ENCODE measurements at regions not wholly inside any gene's neighbourhood (a gene's known extent, or its start where the extent isn't known, plus 50 kb on each side); places are given as distances from the start of the nearest gene placed in this dataset.
A peak's percentile ranks its signal among the peaks of the same experiment; 100 is the strongest.
"Not testable (repeated sequence)": the region's sequence is repeated elsewhere in the genome, so short reads cannot be mapped to it uniquely, and the experiment has no call there.

DNA sequence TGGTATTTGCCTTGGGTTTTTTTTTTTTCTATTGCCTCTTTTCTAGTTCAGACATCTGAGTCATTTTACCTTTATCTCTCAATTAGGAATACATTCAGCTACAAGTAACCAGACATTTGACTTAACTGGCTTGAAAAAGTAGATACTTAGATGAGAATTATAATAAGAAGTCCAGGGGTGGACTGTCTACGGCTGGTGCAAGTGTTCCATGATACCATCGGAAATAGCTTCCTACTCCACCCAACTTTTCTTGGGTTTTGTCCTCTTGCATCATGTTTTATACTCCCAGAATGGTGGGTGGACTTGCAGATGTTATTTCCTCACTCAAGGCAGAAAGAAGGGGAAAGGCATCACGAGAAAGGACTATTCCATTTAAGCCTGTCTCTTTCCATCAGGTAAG, 104.7 kb downstream of the ARHGAP11B start:
- not testable (repeated sequence) for H3K4me3 Mint-ChIP-seq; H3K27ac Mint-ChIP-seq; ATAC-seq; H3K4me1 Mint-ChIP-seq; H3K9me3 Mint-ChIP-seq; DNase-seq (ENCODE audit: low spot score in 2 of 2)
- peaks cover 12% of the 10 kb centered on the region for H3K36me3 Mint-ChIP-seq

DNA sequence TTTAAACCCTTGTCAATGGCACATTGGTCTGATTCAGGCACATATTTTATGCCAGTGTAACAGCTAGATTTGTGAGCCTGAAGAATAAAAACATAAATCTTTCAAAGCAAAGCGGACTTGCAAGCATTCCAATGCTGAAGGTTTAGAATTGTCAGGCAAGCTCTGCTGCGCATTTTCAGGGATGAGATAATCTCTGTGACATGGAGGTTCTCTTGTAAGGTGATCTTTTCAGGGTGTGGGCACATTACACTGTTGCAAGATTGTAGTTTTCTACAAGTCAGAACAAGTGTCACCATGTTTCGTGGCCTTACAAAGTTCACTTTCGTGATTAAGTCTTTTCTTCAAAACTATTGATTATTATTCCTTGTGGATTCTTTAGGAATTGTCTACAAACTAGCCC, 106.2 kb downstream of the ARHGAP11B start:
- H3K4me1 Mint-ChIP-seq; H3K4me3 Mint-ChIP-seq; ATAC-seq; H3K9me3 Mint-ChIP-seq; H3K27ac Mint-ChIP-seq; DNase-seq (ENCODE audit: low spot score in 2 of 2): not testable (repeated sequence)
- H3K36me3 Mint-ChIP-seq = peaks cover 12% of the 10 kb centered on the region

DNA sequence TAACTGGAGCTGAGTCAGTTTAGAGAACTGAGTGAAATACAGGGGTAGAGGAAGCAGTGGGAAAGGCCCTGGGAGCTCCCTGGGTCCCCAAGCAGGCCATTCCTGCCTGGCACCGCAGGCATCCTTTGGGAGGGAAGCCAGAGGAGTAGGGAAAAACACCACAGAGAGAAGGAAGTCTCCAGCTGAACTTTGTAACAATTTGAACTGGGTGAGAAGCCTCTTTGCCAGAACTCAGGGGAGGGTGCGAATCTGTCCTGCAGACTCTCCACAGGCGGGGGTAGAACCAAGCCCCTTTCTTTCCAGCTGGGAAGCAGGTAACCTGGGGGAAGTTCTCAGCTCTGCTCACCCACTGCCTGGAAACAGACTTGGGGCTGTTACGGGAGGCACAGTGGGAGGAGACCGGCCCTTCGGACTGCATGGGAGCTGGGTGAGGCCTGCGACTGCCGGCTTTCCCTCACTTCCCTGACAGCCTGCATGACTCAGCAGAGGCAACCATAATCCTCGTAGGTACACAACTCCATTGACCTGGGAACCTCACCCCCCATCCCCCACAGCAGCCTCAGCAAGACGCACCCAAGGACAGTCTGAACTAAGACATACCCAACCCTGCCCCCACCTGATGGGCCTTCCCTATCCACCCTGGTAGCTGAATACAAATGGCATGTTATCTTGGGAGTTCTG, 110.1 kb downstream of the ARHGAP11B start:
- DNase-seq (ENCODE audit: low spot score in 2 of 2); H3K4me1 Mint-ChIP-seq; H3K27ac Mint-ChIP-seq; H3K4me3 Mint-ChIP-seq; ATAC-seq; H3K9me3 Mint-ChIP-seq; H3K36me3 Mint-ChIP-seq: not testable (repeated sequence)

DNA sequence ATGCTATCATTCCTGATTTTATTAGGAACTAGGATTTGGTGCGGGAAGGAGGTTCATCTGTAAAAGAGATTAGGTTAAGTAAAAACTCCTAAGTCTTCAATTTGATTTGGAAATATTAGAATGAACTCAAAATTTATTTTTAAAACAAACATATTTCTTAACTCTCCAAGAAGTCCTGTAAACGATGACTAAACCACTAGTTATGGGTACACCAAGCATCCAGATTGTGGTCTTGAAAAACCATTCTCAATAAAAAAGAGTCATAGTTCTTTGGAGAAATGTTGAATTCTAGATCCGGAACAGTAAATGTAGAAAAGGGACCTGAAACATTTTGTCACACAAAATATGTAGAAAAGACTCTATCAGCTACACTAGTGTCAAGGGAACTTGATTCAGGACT, 116.9 kb downstream of the ARHGAP11B start:
- not testable (repeated sequence) for DNase-seq (ENCODE audit: low spot score in 2 of 2); H3K9me3 Mint-ChIP-seq; ATAC-seq; H3K4me3 Mint-ChIP-seq; H3K36me3 Mint-ChIP-seq; H3K27ac Mint-ChIP-seq; H3K4me1 Mint-ChIP-seq

DNA sequence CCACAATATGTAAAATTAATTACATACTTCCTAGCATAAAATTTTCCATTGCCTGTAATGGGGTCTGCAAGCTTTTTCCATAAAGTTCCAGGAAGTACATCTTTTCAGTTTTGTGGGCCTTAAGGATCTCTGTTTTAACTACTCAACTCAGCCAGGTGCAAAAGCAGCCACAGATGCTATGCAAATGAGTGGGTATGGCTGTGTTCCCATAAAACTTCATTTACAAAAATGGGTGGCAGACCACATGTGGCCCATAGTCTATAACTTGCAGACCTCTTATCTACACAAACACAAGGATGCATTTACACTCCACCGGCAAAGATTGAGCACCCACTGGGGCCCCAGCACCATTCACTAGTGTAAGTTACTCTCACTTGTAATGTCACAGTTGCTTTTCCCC, 123.1 kb downstream of the ARHGAP11B start:
- H3K4me3 Mint-ChIP-seq; ATAC-seq; H3K27ac Mint-ChIP-seq; DNase-seq (ENCODE audit: low spot score in 2 of 2); H3K4me1 Mint-ChIP-seq; H3K9me3 Mint-ChIP-seq: not testable (repeated sequence)
- peaks cover 16% of the 10 kb centered on the region for H3K36me3 Mint-ChIP-seq

DNA sequence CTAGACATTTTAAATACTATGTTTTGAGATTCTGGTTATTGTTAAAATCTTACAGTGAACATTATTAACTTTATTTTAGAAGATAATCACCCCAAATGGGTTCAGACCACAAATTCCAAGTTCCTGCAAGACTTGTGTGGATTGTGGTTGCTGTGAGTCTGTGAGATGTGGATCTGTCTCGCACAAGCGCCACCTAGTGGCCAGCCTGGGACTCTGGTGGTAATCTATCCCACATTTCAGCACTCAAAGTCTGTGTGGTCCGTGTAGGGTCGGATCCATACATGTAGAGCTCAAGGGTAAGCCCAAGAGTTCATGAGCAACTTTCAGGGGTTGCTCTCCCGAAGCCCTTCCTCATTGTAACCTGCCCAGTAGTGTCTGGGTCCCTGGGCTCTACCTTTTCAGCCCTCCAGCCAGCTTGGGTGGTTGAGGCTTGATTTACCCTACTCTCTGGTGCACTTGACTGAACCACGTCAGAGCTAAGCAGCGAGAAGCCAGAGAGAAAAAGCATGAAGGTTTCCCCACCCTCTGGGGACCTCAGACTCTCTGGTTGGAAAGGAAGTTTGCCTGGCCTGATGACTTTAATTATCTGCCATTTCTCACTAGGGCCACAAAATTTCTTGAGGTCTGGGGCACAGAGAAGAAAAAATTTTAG, 129.2 kb downstream of the ARHGAP11B start:
- H3K4me1 Mint-ChIP-seq, H3K27ac Mint-ChIP-seq, H3K4me3 Mint-ChIP-seq, H3K9me3 Mint-ChIP-seq: not testable (repeated sequence)
- DNase-seq (ENCODE audit: low spot score in 2 of 2) (peak; percentile 59 to 65), ATAC-seq (peak; percentile 71)
- peaks cover 14% of the 10 kb centered on the region for H3K36me3 Mint-ChIP-seq

DNA sequence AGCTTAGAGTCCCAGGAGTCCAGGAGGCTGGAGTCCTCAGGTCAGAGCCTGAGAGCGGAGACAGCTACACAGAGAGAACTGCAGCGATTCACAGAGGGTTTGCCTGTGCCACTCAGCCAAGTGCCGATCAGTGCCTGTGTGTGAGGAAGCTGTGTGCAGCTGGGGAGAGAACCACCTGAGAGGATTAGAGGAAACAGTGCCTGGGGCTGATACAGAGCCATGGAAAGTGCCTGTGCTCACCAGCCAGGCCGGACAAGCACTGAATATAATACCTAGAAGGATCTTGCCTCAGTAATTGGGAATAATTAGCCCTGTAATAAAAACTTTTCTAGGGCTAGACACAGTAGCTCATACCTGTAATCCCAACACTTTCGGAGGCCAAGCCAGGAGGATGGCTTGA, 134.7 kb downstream of the ARHGAP11B start:
- H3K4me1 Mint-ChIP-seq = not testable (repeated sequence)

DNA sequence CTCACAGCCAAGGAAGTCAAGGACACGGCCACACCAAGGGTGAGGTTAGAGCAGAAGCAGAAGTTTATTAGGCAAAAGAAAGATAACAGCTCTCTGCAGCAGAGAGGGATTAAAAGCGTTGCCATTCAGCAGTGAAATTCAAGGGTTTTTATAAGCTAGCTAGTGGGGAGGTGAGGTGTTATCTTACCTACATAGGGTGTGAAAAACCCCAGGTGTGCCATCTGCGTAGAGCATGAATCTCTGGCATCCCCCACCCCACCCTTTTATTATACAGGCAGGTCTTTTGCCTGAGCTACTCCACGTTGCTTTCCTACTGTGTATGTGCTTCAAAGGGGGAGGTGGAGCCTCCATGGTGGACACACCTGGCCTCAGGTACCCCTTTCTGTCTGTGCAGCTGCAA, 135.4 kb downstream of the ARHGAP11B start:
- H3K9me3 Mint-ChIP-seq, H3K36me3 Mint-ChIP-seq: not testable (repeated sequence)

More for the DNA sequence above, 134.7 kb downstream of the ARHGAP11B start:
- H3K27ac Mint-ChIP-seq; H3K4me3 Mint-ChIP-seq; H3K36me3 Mint-ChIP-seq; H3K9me3 Mint-ChIP-seq; ATAC-seq; DNase-seq (ENCODE audit: low spot score in 2 of 2): not testable (repeated sequence)

DNA sequence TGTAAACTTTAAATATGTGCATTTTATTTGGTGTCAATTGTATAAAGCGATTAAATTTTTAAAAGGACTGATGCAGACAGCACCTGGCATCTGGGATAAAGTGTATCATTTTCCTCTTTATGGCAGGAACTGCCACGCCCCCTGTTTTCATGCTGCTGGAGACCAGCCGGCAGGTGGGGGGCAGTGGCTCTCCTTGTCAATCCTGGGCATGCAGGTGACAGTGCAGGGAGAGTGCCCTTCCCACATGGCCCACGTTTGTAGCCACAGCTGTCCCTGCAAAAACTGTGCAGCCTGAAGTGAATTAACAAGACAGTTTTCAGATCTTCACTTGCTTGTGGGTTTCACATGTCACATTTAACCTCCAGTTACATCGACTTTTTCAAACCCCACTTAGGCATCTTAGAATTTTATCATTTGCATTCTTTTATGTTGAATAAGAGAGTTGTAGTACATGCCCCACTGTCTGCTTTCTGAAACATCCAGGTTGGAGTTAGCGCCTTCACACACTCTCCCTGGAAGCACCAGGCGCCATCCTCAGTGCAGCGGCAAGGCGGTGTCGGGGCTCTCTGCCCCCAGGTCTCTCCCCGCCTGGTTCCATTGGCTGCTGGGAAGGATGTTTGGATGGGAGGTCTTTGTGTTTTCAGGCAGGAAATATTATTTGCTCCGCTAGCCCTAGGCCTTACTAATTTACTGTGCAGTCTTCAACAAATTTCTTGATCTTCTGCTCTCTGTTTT, 134.2 kb upstream of the FAN1 start:
- DNase-seq (ENCODE audit: low spot score in 2 of 2); H3K27ac Mint-ChIP-seq; H3K4me3 Mint-ChIP-seq; ATAC-seq; H3K9me3 Mint-ChIP-seq; H3K4me1 Mint-ChIP-seq: not testable (repeated sequence)
- H3K36me3 Mint-ChIP-seq = peaks cover 11% of the 10 kb centered on the region

More for the DNA sequence above, 135.4 kb downstream of the ARHGAP11B start:
- ATAC-seq; H3K4me1 Mint-ChIP-seq; H3K4me3 Mint-ChIP-seq; DNase-seq (ENCODE audit: low spot score in 2 of 2); H3K27ac Mint-ChIP-seq: not testable (repeated sequence)

DNA sequence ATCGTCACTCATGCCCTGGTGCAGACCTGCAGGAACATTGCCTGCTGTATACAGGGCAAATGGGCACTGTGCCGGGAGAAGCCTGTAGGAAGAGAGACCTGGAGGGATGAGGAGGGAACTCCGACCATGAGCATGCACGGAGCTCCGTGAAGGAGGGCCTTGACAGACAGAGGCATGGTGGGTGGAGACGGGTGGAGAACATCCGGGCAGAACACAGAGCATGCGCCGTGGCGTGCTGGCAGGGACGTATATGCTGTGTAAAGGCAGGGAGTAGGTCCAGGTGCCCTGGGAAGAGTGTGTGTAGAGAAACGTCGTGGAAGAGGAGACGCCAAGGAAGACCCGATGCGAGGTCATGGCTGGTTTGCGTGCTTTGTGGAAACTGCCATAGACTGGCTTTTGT, 133.0 kb upstream of the FAN1 start:
- peaks cover 11% of the 10 kb centered on the region for H3K36me3 Mint-ChIP-seq
- no peaks in the 10 kb centered on the region for H3K9me3 Mint-ChIP-seq
- H3K4me3 Mint-ChIP-seq = no peak overlapping the region
- H3K4me1 Mint-ChIP-seq = peaks cover 5% of the 10 kb centered on the region
- H3K27ac Mint-ChIP-seq = peak overlapping the region; percentile 30
- ATAC-seq (no peak), DNase-seq (ENCODE audit: low spot score in 2 of 2) (no peak)

DNA sequence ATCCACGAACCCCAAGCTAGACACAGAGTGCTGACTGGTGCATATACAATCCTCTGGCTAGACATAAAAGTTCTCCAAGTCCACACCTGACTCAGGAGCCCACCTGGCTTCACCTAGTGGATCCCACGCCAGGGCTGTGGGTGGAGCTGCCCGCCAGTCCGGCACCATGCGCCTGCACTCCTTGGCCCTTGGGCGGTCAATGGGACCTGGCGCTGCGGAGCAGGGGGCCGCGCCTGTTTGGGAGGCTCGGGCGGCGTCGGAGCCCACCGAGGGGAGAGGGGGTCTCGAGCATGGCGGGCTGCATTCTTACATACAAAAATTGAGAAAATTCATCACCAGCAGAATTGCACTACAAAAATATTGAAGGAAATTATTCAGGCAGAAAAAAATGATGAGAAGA, 120.7 kb upstream of the FAN1 start:
- Mint-ChIP-seq H3K36me3 (no peaks in the 10 kb centered on the region), H3K9me3 (no peaks in the 10 kb centered on the region), H3K27ac (no peak overlapping the region), H3K4me3 (no peak overlapping the region), H3K4me1 (no peaks in the 10 kb centered on the region)
- DNase-seq (ENCODE audit: low spot score in 2 of 2) (no peak), ATAC-seq (no peak)

DNA sequence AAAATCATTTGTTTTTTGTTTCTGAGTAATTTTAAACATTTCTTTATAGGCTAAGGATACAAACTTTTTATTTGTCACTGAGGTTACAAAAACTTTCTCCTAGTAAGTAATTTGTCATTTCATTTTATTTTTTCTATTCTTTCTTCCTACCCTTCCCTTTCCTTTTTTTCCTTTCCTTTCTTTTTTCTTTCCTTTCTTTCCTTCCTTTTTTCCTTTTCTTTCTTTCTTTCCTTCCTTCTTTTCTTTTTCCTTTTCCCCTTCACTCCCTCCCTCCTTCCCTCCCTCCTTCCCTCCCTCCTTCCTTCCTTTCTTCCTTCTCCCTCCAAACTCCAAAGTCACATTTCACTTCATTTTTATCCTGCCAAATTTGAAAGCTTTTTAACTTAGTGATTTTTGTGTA, 115.1 kb upstream of the FAN1 start:
- H3K27ac Mint-ChIP-seq = no peak overlapping the region
- H3K4me3 Mint-ChIP-seq = no peak overlapping the region
- DNase-seq (ENCODE audit: low spot score in 2 of 2) (no peak), ATAC-seq (no peak)
- H3K36me3 Mint-ChIP-seq = no peaks in the 10 kb centered on the region
- H3K4me1 Mint-ChIP-seq = no peaks in the 10 kb centered on the region
- H3K9me3 Mint-ChIP-seq = no peaks in the 10 kb centered on the region

DNA sequence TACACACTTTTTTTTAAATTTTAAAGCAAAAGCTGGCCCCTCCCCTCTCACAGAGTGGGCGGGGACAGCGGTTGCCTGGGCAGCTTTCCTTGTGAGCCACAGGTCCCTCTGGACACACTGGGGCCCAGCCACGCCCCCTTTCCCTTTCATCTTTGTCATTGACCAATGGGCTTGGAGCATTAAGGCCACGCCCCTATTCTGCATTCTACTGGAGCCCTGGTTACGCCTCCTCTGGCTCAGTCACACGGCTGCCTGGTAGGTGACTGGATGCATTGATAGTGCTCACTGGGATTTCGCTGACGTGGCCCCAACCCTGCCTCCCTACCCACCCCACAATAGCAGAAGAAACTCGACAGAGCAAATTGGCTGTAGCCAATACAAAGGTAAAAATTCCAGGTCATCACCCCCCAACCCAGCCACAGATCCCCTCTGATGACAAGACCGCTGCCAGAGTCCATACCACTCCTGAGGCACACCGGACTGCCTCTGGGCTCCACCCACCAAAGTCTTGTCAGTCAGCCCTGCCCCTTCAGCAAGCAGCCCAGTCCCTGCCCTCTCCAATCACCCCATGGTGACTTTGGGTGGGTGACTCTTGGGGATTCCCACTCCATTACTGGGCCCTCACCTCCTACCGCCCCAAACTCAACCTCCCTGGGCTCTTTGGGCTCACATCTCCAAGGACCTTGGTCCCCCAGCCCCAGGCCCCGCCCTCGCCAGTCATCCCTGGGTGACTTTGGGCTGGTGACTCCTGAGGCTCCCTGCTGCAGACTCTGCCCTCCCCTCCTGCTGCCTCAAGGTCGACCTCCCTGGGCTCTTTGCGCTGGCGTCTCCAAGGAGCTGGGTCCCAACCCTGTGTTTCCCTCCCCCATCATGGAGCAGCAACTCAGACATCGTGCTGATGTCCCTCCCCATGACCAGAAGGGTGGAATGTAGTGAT, 112.2 kb upstream of the FAN1 start:
- no peaks in the 10 kb centered on the region for H3K9me3 Mint-ChIP-seq
- no peaks in the 10 kb centered on the region for H3K36me3 Mint-ChIP-seq
- no peak for ATAC-seq
- no peaks in the 10 kb centered on the region for H3K4me1 Mint-ChIP-seq
- no peak for DNase-seq (ENCODE audit: low spot score in 2 of 2)
- no peak overlapping the region for H3K27ac Mint-ChIP-seq
- H3K4me3 Mint-ChIP-seq = no peak overlapping the region

DNA sequence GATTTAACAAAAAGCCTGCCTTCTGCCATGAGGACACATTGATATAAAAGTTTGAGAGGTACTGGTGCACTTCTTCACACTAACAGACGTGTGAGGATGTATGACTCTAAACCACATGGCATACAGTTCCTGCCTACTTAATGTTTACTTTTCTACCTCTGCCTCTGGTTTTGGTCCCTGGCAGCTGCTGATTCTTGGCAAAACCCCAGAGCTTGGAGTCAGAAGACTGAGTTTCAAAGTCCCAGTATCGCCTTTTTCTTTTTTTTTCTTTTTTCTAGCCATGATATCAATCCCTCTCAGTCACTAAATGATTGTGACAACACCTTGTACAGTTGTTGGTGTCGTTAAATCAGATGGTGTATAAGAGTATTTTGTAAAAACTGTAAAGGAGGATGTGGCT, 110.9 kb upstream of the FAN1 start:
- H3K36me3 Mint-ChIP-seq; H3K4me1 Mint-ChIP-seq; H3K4me3 Mint-ChIP-seq; H3K27ac Mint-ChIP-seq; H3K9me3 Mint-ChIP-seq; ATAC-seq; DNase-seq (ENCODE audit: low spot score in 2 of 2): not testable (repeated sequence)

DNA sequence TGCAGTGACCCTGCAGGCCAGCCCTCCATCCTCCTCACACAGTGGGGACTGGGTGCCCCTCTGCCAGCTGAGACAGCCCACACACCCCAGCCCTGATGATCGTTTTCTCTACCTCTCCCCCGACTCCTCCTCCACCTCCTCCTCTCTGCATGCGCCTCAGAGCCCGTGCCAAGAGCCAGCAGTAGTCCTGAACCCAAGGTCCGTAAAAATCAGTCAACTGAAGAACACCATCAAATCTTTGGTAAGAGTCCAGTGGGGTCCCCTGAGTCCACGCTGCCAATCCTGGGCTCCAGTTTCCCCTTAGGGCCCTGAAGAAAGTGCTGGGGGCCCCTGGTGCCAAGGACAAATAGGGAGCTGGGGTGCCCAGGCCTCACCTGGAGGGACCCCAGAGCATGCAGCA, 109.3 kb upstream of the FAN1 start:
- no peaks in the 10 kb centered on the region for H3K36me3 Mint-ChIP-seq
- H3K4me1 Mint-ChIP-seq = no peaks in the 10 kb centered on the region
- no peaks in the 10 kb centered on the region for H3K9me3 Mint-ChIP-seq
- ATAC-seq (no peak), DNase-seq (ENCODE audit: low spot score in 2 of 2) (no peak)
- no peak overlapping the region for H3K4me3 Mint-ChIP-seq
- no peak overlapping the region for H3K27ac Mint-ChIP-seq

Measured in stimulated activated effector memory CD8-positive, alpha-beta T cell treated with anti-CD3 and anti-CD28 coated beads, Interleukin-12 subunit alpha, Interleukin-12 subunit beta, amount 100 ng/mL, for 72 hours (primary cell).